CMK (cell line): ENCODE measurements at regions not wholly inside any gene's neighbourhood (a gene's known extent, or its start where the extent isn't known, plus 50 kb on each side); places are given as distances from the start of the nearest gene placed in this dataset.
"Not testable (repeated sequence)": the region's sequence is repeated elsewhere in the genome, so short reads cannot be mapped to it uniquely, and the experiment has no call there.

Experiments used
- DNase-seq: peaks from one replicate; pipeline ENCODE4 v3.0.0-alpha.2; 2010; ENCODE audit warnings: low read depth

GRCh38 chr2:38483776-38484501 is 106.9 kb upstream of the ATL2 start:
- no peak for DNase-seq

DNA sequence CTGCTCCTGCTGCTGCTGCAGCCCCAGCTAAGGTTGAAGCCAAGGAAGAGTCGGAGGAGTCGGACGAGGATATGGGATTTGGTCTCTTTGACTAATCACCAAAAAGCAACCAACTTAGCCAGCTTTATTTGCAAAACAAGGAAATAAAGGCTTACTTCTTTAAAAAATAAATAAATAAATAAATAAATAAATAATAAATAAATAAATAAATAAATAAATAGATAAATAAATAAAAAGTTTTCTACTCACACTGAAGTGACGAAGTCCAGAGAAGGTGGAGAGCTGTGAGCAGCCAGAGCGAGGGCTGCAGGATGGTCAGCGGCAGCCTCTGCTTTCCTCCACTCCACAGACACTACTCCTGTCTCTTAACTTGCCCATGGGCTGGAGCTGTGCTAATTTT is 105.6 kb upstream of the ATL2 start:
- DNase-seq, result not testable (repeated sequence)

DNA sequence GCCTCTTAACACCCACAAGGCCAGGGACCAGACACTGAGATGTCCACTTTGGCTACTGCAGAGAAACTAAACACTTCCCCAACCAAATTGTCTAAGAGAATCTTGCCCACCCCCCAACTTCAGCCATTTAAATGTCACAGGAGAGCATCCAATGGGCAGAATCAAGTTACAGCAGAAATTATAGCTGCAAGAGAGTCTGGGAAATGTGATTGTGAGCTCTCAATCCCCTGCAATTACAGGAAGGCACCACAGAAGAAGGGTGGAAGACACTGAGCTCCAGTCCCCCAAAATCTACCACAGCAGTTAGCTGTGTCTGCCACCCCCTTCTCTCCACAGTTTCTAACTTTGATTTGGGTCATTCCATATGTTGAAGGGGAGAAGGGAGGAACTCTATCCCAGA is 103.5 kb upstream of the ATL2 start:
- DNase-seq, result no peak

GRCh38 chr2:38477006-38477405 is 99.9 kb upstream of the ATL2 start:
- DNase-seq, result no peak

GRCh38 chr2:38475567-38475881 is 98.5 kb upstream of the ATL2 start:
- no peak for DNase-seq

- DNase-seq, result peak; percentile 30
These were observed 97.9 kb upstream of the ATL2 start for GRCh38 chr2:38474715-38475566.

DNA sequence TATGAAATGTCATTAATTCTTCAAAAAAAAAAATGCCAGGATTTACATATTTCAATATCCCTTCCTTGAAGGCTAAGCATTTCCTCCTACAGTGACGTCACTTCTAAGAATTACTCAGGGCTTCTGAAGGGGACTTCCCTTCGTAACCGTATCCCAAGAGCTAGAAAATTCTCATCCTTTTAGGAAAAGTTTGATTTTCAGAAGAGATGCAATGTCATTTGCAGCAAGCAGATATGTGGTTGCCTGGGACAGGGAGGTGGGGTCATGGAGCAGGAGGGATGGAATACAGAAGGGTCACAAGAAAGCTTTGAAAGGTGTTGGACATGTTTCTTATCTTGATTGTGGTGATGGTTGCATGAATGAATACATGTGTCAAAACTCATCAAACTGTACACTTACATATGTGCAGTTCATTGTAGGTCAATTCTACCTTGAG is 97.0 kb upstream of the ATL2 start:
- DNase-seq, result no peak

GRCh38 chr2:38473333-38474005 is 96.4 kb upstream of the ATL2 start:
- DNase-seq, result no peak

DNA sequence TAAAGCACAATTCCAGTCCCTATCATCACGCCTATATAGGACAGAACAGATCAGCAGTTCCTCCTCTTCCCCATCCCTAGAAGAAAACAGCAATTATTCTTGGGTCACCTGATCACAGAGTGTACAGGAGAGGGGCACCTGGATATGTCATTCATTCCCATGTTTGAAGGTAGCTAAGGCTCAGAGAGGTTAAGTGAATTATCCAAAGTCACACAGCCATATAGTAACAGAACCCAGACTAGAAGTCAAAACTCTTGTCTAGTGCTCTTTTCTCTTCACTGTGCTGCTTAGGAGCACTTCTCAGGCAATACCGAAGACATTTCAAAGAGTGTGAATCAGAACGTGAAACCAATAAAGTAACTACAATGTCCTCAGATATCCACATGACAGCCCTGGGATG is 93.0 kb upstream of the ATL2 start:
- DNase-seq, result no peak

DNA sequence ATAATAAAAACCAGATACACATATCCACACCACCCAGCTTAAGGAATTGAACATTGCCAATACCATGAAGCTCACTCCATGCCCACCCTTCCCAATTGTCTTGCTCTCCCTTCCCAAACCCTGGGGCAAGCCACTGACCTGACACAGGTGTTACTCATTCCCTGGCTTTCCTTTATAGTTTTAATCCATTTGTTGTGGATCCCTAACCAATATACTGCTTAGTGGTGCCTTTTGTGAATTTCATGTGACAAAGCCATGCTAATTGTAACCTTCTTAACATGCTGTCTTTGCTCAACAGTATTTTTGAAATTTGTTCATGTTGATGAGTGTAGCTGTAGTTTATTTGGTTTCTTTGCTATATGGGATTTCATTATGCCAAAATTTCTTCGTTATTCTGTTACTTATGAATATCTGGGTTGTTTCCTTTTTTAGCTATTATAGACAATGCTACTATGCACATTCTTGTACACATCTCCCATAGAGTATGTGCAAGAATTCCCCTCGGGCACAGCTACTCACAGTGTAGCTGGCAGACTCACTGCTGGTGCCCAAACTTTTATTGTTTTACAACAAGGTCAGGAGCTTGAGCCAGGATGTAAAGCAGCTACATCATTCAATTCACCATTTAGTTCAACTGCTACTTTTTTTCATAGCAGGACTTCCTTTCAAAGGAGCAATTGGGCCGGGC is 90.8 kb upstream of the ATL2 start:
- DNase-seq, result no peak

GRCh38 chr2:38466876-38467767 is 90.0 kb upstream of the ATL2 start:
- DNase-seq, result no peak

DNA sequence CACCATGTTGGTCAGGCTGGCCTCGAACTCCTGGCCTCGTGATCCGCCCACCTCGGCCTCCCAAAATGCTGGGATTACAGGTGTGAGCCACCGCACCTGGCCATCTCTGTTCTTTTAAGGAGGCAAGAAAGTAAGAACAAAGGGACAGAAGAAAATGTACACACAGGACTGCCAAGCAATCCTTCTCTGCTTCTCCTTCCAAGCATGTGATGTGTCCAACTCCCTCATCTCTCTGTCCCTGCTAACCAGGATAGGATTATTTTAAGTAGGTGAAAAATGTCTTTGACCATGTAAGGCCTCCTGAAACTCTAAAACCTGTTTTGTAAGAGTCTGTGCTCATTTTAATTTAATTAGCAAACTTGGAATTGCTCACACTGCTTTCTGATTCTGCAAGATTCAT is 89.3 kb upstream of the ATL2 start:
- no peak for DNase-seq

- peak; percentile 7 for DNase-seq
These were observed 88.7 kb upstream of the ATL2 start for GRCh38 chr2:38465789-38466127.

- DNase-seq, result no peak
These were observed 88.1 kb upstream of the ATL2 start for GRCh38 chr2:38464971-38465788.

DNA sequence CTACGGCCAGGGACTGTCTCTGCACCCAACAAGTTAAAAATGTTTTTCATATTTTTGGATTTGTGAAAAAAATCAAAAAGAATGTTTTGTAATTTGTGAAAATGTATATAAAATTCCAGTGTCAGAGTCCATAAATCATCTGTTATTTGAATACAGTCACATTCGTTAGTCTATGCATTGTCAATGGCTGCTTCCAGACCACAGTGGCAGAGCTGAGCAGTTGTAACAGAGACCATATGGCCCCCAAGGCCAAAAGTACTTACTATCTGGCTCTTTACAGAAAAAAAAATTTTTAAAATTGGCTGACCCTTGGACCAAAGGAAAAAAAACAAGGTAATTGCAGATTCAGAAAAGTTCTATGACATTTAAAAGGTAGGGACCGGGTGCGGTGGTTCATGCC is 86.7 kb upstream of the ATL2 start:
- no peak for DNase-seq

DNA sequence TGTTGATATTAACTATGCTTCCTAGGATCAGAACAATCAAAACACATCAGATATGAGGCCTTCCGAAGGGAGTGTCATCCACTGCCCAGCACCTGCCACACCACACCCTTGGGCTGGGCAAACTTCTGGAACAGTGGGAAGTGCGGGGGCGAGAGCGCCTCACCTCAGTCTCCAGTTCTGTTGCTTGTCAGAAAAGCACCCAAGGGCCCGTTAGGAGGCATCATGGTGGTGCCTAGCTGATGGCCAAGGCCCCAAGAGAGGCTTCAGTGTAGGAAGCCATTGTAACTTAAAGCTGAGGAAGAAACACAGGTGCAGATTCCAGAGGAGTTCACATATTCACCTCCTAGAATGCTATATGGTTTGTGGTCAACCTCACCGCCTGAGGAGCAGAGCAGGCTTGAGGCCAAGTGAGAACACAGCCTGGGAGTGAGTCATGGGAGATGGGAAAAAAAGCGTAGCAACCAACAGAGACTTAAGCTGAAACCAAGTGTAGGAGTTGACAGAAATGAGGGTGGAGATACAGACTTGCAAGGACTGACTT is 85.1 kb upstream of the ATL2 start:
- DNase-seq, result no peak

DNA sequence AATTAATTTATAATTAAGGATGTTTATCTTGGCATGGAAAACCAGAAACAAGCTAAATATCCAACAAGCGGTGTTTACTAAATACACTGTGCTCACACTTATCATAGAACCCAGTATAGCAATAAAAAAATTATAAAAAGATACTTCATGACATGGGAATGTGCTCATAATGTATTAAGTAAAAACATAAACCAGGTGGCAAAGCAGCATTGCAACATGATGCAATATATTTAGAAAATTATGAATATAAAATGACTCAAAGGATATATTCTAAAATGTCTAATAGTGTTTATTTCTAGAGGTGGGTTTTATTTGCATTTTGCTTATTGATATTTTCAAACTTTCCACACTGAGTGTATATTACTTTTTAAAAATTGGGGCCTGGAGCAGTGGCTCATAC is 84.4 kb upstream of the ATL2 start:
- DNase-seq, result no peak

DNA sequence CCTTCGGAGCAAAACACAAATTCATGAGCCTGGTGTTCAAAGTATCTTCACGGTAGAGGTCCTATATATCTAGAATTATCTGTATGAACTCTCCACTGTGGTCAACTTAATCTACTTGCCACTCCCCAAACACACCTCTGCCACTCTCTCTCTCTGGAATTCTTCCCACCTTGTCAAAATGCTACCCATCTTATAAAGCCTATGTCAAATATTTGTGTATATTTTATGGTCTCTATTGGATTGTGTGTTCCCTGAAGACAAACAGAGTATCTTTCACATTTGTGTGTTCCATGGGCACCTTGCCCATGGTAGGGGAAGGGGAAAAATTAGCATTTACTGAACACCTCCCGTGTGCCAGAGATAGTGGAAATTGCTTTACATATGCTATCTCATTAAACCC is 83.2 kb upstream of the ATL2 start:
- DNase-seq, result no peak

DNA sequence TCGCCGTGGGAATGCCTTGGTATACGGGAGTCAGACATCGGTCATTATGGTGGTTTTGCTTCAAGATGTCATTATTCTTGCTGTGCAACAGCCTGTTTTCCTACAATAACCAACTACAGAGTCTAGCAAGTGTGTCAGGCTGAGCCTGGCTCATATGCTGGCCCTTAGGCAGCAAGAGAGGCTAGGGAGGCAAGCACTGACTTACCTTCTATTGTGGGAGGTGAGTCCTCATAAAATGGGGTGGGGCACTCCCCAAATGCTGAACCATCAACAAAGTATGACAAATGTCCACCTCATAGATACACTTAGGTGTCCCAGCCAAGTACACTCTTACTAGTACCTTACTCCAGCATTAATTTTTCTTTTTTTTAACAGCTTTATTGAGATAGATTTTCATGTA is 77.0 kb upstream of the ATL2 start:
- DNase-seq, result no peak

DNA sequence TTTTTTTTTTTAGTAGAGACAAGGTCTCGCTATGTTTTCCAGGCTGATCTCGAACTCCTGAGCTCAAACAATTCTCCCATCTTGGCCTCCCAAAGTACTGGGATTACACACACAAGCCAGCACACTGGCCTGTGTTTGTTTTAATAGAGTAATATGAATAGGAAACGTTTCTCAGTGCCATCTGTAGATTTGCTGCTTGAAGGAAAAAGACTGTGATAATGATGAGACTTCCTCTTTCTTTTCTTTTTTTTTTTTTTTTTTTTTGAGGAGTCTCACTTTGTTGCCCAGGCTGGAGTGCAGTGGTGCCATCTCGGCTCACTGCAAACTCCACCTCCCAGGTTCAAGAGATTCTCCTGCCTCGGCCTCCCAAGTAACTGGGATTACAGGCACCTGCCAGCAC is 74.7 kb upstream of the ATL2 start:
- DNase-seq, result not testable (repeated sequence)
